Gastrocnemius medialis (tissue), 4 donors: ENCODE measurements at regions not wholly inside any gene's neighbourhood (a gene's known extent, or its start where the extent isn't known, plus 50 kb on each side); places are given as distances from the start of the nearest gene placed in this dataset.

ENCODE experiments used
- POLR2A ChIP-seq, 2 donors: fragments of 450-650 bp; IDR thresholded peaks; one replicate each; pipeline ENCODE4 v1.6.1; 2017; ENCODE audit warnings: antibody characterized with exemption in 2 of 2, mild to moderate bottlenecking in 2 of 2, moderate library complexity in 2 of 2
- TF ChIP-seq, protein P1 (sequence below), 5 experiments: fragments of 450-650 bp in 3 of 5; fragments of 200-600 bp in 2 of 5; sonication (generic) in 2 of 5; IDR thresholded peaks in 4 of 5; conservative IDR thresholded peaks in 1 of 5; 1 replicate in 4 of 5; 2 replicates in 1 of 5; pipeline ENCODE4 v1.5.1; 2016 to 2019; ENCODE audit warnings: antibody characterized with exemption in 5 of 5, mild to moderate bottlenecking in 3 of 5, moderate library complexity in 3 of 5

DNA sequence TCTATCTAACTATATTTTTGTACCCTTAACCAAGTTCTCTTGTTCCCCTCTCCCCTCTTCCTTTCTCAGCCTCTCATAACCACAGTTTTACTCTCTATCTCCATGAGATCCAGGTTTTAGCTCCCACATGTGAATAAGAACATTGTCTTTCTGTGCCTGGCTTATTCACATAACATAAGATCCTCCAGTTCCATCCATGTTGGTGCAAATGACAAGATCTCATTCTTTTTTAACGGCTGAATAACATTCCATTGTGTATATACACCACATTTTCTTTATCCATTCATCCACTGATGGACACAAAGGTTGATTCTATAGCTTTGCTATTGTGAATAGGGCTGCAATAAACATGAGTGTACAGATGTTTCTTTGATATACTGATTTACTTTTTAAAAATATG is 83.9 kb upstream of the TMEM178A start:
- TF ChIP-seq, protein P1, sequence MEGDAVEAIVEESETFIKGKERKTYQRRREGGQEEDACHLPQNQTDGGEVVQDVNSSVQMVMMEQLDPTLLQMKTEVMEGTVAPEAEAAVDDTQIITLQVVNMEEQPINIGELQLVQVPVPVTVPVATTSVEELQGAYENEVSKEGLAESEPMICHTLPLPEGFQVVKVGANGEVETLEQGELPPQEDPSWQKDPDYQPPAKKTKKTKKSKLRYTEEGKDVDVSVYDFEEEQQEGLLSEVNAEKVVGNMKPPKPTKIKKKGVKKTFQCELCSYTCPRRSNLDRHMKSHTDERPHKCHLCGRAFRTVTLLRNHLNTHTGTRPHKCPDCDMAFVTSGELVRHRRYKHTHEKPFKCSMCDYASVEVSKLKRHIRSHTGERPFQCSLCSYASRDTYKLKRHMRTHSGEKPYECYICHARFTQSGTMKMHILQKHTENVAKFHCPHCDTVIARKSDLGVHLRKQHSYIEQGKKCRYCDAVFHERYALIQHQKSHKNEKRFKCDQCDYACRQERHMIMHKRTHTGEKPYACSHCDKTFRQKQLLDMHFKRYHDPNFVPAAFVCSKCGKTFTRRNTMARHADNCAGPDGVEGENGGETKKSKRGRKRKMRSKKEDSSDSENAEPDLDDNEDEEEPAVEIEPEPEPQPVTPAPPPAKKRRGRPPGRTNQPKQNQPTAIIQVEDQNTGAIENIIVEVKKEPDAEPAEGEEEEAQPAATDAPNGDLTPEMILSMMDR (IDR thresholded peaks at IDR 0.05 in 4 of 5, conservative IDR thresholded peaks at IDR 0.05 in 1 of 5): no peak
- no peak for TF ChIP-seq POLR2A (IDR thresholded peaks at IDR 0.05)
